ENCODE measurements at regions not wholly inside any gene's neighbourhood (a gene's known extent, or its start where the extent isn't known, plus 50 kb on each side); places are given as distances from the start of the nearest gene placed in this dataset.

DNA sequence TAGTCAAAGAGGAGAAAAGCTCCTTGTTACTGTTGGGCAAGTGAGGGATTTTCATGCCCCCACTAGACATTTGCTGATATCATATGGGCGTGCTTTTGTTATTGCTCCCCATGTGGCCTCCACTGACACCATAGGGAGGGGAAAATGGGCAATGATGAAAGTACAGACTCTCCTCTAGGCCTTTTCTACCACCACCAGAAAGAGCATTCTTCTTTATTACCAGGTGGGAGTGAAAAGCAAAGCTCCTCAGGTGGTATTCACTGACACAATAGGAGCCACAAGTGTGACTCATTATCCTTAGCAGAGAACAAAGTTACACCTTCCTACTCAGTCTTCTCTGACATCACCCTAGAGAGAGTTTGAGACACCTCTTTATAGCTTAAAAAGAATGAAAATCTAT is 667.1 kb downstream of the LTN1 start:
- Mint-ChIP-seq H3K36me3 (ENCODE audit: low read depth) (peaks cover 37% of the 10 kb centered on the region), H3K27me3 (ENCODE audit: insufficient read depth, low read depth, poor library complexity) (no peaks in the 10 kb centered on the region), H3K9me3 (peaks cover 40% of the 10 kb centered on the region), H3K27ac (peak overlapping the region; percentile 81; the same call in 1 of the 2 replicates), H3K4me3 (no peak overlapping the region), H3K4me1 (peaks cover 19% of the 10 kb centered on the region)
- H3K4me3 ChIP-seq: no peak overlapping the region
- no peaks in the 10 kb centered on the region for H3K36me3 ChIP-seq (ENCODE audit: insufficient read depth)
- H3K9me2 ChIP-seq (ENCODE audit: insufficient read depth): no peaks in the 10 kb centered on the region
- DNase-seq (ENCODE audit: low spot score): peak; percentile 45
- peak; percentile 98 for ATAC-seq
- no peaks in the 10 kb centered on the region for H3K4me1 ChIP-seq (ENCODE audit: insufficient read depth)
- H3K79me2 ChIP-seq (replicated peaks; ENCODE audit: insufficient read depth): no peaks in the 10 kb centered on the region
- no peak overlapping the region for H2AFZ ChIP-seq
- no peaks in the 10 kb centered on the region for H3K27me3 ChIP-seq (ENCODE audit: insufficient read depth)
- TF ChIP-seq EZH2phosphoT487 (IDR thresholded peaks at IDR 0.05; ENCODE audit: unreplicated experiment) (no peak), ETS1 (IDR thresholded peaks at IDR 0.05) (no peak), JUNB (IDR thresholded peaks at IDR 0.05; ENCODE audit: unreplicated experiment) (no peak), REST (IDR thresholded peaks at IDR 0.05; ENCODE audit: unreplicated experiment) (no peak), NANOG (IDR thresholded peaks at IDR 0.05; ENCODE audit: borderline replicate concordance) (no peak), ZNF462 (CRISPR knock-in tag; IDR thresholded peaks at IDR 0.05) (peak; percentile 85), EZH2 (IDR thresholded peaks at IDR 0.05; ENCODE audit: low read depth, unreplicated experiment) (no peak), ZNF114 (CRISPR knock-in tag; IDR thresholded peaks at IDR 0.05) (peak; percentile 81; the same call in 1 of the 2 replicates), STAT1 (IDR thresholded peaks at IDR 0.05; ENCODE audit: unreplicated experiment) (no peak), POLR2AphosphoS5 (IDR thresholded peaks at IDR 0.05; ENCODE audit: low read depth) (no peak), ZNF331 (CRISPR knock-in tag; IDR thresholded peaks at IDR 0.05; ENCODE audit: low read depth) (no peak), CREB1 (CRISPR knock-in tag; IDR thresholded peaks at IDR 0.05; ENCODE audit: low read depth) (peak; percentile 10; the same call in 1 of the 2 replicates)
- TF ChIP-seq, protein P1, sequence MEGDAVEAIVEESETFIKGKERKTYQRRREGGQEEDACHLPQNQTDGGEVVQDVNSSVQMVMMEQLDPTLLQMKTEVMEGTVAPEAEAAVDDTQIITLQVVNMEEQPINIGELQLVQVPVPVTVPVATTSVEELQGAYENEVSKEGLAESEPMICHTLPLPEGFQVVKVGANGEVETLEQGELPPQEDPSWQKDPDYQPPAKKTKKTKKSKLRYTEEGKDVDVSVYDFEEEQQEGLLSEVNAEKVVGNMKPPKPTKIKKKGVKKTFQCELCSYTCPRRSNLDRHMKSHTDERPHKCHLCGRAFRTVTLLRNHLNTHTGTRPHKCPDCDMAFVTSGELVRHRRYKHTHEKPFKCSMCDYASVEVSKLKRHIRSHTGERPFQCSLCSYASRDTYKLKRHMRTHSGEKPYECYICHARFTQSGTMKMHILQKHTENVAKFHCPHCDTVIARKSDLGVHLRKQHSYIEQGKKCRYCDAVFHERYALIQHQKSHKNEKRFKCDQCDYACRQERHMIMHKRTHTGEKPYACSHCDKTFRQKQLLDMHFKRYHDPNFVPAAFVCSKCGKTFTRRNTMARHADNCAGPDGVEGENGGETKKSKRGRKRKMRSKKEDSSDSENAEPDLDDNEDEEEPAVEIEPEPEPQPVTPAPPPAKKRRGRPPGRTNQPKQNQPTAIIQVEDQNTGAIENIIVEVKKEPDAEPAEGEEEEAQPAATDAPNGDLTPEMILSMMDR (conservative IDR thresholded peaks at IDR 0.05; ENCODE audit: low read depth in 2 of 2): no peak
- H3K27ac ChIP-seq (ENCODE audit: low read depth): peak overlapping the region; percentile 65; the same call in 1 of the 2 replicates
- H3K4me2 ChIP-seq: peak overlapping the region; percentile 9; the same call in 1 of the 2 replicates
- no peaks in the 10 kb centered on the region for H4K20me1 ChIP-seq (replicated peaks; ENCODE audit: insufficient read depth)
- no peaks in the 10 kb centered on the region for H3F3A ChIP-seq (replicated peaks; ENCODE audit: low read depth)

Measured in GM23338 (cell line).